Breast epithelium (tissue), 4 donors: ENCODE measurements at regions not wholly inside any gene's neighbourhood (a gene's known extent, or its start where the extent isn't known, plus 50 kb on each side); places are given as distances from the start of the nearest gene placed in this dataset.

ENCODE experiments used
- DNase-seq, 2 donors: peaks; one replicate each; pipeline ENCODE4 v3.0.0-alpha.2; 2019; ENCODE audit warnings: low spot score in 2 of 2
- H3K27ac ChIP-seq, 2 donors: fragments of 200-600 bp; sonication (generic) in 1 of 2; one replicate each; pipeline ENCODE4 v1.5.1; 2016 to 2019; ENCODE audit warnings: mild to moderate bottlenecking in 1 of 2
- H3K27me3 ChIP-seq, 2 donors: fragments of 200-600 bp; sonication (generic) in 1 of 2; one replicate each; pipeline versions ENCODE4 v1.5.1 to v1.6.0; 2017 to 2019; ENCODE audit warnings: control low read depth in 1 of 2, mild to moderate bottlenecking in 1 of 2
- H3K36me3 ChIP-seq: fragments of 200-600 bp; one replicate; pipeline ENCODE4 v1.5.1; 2019
- H3K4me1 ChIP-seq, 2 donors: fragments of 200-600 bp; sonication (generic); one replicate each; pipeline ENCODE4 v1.5.1; 2016 to 2019; ENCODE audit warnings: control low read depth in 1 of 2
- H3K4me3 ChIP-seq, 3 donors: fragments of 200-600 bp; sonication (generic); 1 replicate in 2 of 3; 2 replicates in 1 of 3; pipeline ENCODE4 v1.5.1; 2016 to 2019; ENCODE audit warnings: mild to moderate bottlenecking in 3 of 3, moderate library complexity in 2 of 3
- H3K9me3 ChIP-seq, 2 donors: fragments of 200-600 bp; sonication (generic) in 1 of 2; one replicate each; pipeline ENCODE4 v1.5.1; 2016 to 2019; ENCODE audit warnings: control low read depth in 1 of 2
- CTCF ChIP-seq, 3 donors: fragments of 450-650 bp; IDR thresholded peaks; one replicate each; pipeline ENCODE4 v1.5.1; 2016 to 2017; ENCODE audit warnings: antibody characterized with exemption in 3 of 3, mild to moderate bottlenecking in 3 of 3, moderate library complexity in 3 of 3
- POLR2A ChIP-seq: fragments of 450-650 bp; IDR thresholded peaks from one replicate; pipeline ENCODE4 v1.6.1; 2016; ENCODE audit warnings: antibody characterized with exemption, mild to moderate bottlenecking, moderate library complexity
- POLR2AphosphoS5 ChIP-seq, 3 donors: sonication (generic); formaldehyde crosslinking; IDR thresholded peaks; one replicate each; pipeline ENCODE4 v1.6.1; 2017; ENCODE audit warnings: antibody characterized with exemption in 3 of 3
- intact Hi-C: fragments of 100-400 bp; cut with DNase I; formaldehyde crosslinking; loops from one replicate; pipeline ENCODE4 v1.15.1; 2023; ENCODE audit warnings: low total_unique reads

GRCh38 chr17:72030067-72030899, 90.5 kb upstream of the SOX9 start:
- no peak for DNase-seq
- TF ChIP-seq POLR2A (no peak), CTCF (IDR thresholded peaks at IDR 0.05) (peak in 2 of 3 donors; percentile 7 to 33), POLR2AphosphoS5 (IDR thresholded peaks at IDR 0.05) (no peak)
- Histone ChIP-seq H3K4me3 (peak overlapping the region; percentile 42 to 63 (median 43)), H3K27me3 (peaks cover 0 to 6% of the 10 kb centered on the region in 2 donors), H3K4me1 (no peaks in the 10 kb centered on the region), H3K27ac (peak overlapping the region in 1 of 2 donors; percentile 7), H3K9me3 (no peaks in the 10 kb centered on the region), H3K36me3 (no peaks in the 10 kb centered on the region)
- intact Hi-C loops = no loop called here

- intact Hi-C loops = no loop called here
These were observed 89.5 kb upstream of the SOX9 start for GRCh38 chr17:72031219-72031884.

GRCh38 chr17:72033334-72033733, 87.5 kb upstream of the SOX9 start:
- Histone ChIP-seq H3K36me3 (no peaks in the 10 kb centered on the region), H3K9me3 (no peaks in the 10 kb centered on the region), H3K27ac (no peak overlapping the region), H3K27me3 (peaks cover 0 to 5% of the 10 kb centered on the region in 2 donors), H3K4me1 (no peaks in the 10 kb centered on the region), H3K4me3 (no peak overlapping the region)
- no peak for DNase-seq
- intact Hi-C loops = no loop called here
- TF ChIP-seq CTCF (IDR thresholded peaks at IDR 0.05) = no peak
- no peak for TF ChIP-seq POLR2AphosphoS5 (IDR thresholded peaks at IDR 0.05)
- no peak for TF ChIP-seq POLR2A

More at GRCh38 chr17:72031219-72031884, 89.5 kb upstream of the SOX9 start:
- H3K9me3 ChIP-seq = no peaks in the 10 kb centered on the region
- no peak overlapping the region for H3K4me3 ChIP-seq
- H3K36me3 ChIP-seq = no peaks in the 10 kb centered on the region
- no peak for DNase-seq
- TF ChIP-seq CTCF (IDR thresholded peaks at IDR 0.05) (no peak), POLR2AphosphoS5 (IDR thresholded peaks at IDR 0.05) (no peak), POLR2A (no peak)
- H3K27ac ChIP-seq = no peak overlapping the region
- H3K4me1 ChIP-seq = no peaks in the 10 kb centered on the region
- peaks cover 0 to 6% of the 10 kb centered on the region in 2 donors for H3K27me3 ChIP-seq

GRCh38 chr17:72034000-72034399, 86.8 kb upstream of the SOX9 start:
- Histone ChIP-seq H3K27me3 (no peaks in the 10 kb centered on the region), H3K36me3 (no peaks in the 10 kb centered on the region), H3K4me3 (no peak overlapping the region), H3K9me3 (no peaks in the 10 kb centered on the region), H3K4me1 (no peaks in the 10 kb centered on the region), H3K27ac (no peak overlapping the region)
- TF ChIP-seq POLR2AphosphoS5 (IDR thresholded peaks at IDR 0.05) = no peak
- TF ChIP-seq POLR2A = no peak
- TF ChIP-seq CTCF (IDR thresholded peaks at IDR 0.05) = no peak
- no peak for DNase-seq
- intact Hi-C loops = no loop called here

GRCh38 chr17:72038427-72038826, 82.4 kb upstream of the SOX9 start:
- intact Hi-C loops = no loop called here
- H3K9me3 ChIP-seq = no peaks in the 10 kb centered on the region
- H3K4me3 ChIP-seq = no peak overlapping the region
- no peaks in the 10 kb centered on the region for H3K27me3 ChIP-seq
- H3K36me3 ChIP-seq = no peaks in the 10 kb centered on the region
- TF ChIP-seq POLR2A (no peak), CTCF (IDR thresholded peaks at IDR 0.05) (no peak), POLR2AphosphoS5 (IDR thresholded peaks at IDR 0.05) (no peak)
- DNase-seq = no peak
- H3K27ac ChIP-seq = no peak overlapping the region
- H3K4me1 ChIP-seq = no peaks in the 10 kb centered on the region
